SH-SY5Y (cell line): ENCODE measurements at regions not wholly inside any gene's neighbourhood (a gene's known extent, or its start where the extent isn't known, plus 50 kb on each side); places are given as distances from the start of the nearest gene placed in this dataset.

ENCODE experiments used
- GATA2 ChIP-seq: IDR thresholded peaks from 2 replicates; pipeline ENCODE4 v1.6.1; 2011; ENCODE audit warnings: mild to moderate bottlenecking, low read depth, low read length
- GATA3 ChIP-seq: IDR thresholded peaks from 2 replicates; pipeline ENCODE4 v1.6.1; 2011; ENCODE audit warnings: low read depth, mild to moderate bottlenecking, low read length, moderate library complexity

GRCh38 chr4:156547891-156548290, 423.7 kb downstream of the PDGFC start:
- TF ChIP-seq GATA3 (no peak), GATA2 (no peak)
